ENCODE measurements at regions not wholly inside any gene's neighbourhood (a gene's known extent, or its start where the extent isn't known, plus 50 kb on each side); places are given as distances from the start of the nearest gene placed in this dataset.
"Not testable (repeated sequence)": the region's sequence is repeated elsewhere in the genome, so short reads cannot be mapped to it uniquely, and the experiment has no call there.

GRCh38 chr13:83709426-83710132, 172.7 kb downstream of the SLITRK1 start:
- Mint-ChIP-seq H3K4me3 (no peak overlapping the region), H3K9me3 (peaks cover 6 to 27% (median 8%) of the 10 kb centered on the region in 6 donors), H3K27ac (no peak overlapping the region), H3K4me1 (no peaks in the 10 kb centered on the region), H3K27me3 (ENCODE audit: low read depth in 3 of 3) (peaks cover 0 to 1% (median 0%) of the 10 kb centered on the region in 3 donors), H3K36me3 (no peaks in the 10 kb centered on the region)
- no peak for DNase-seq

GRCh38 chr13:83702021-83702420, 180.3 kb downstream of the SLITRK1 start:
- H3K36me3 Mint-ChIP-seq = no peaks in the 10 kb centered on the region
- H3K27ac Mint-ChIP-seq = no peak overlapping the region

GRCh38 chr13:83692800-83693199, 189.5 kb downstream of the SLITRK1 start:
- Mint-ChIP-seq H3K27ac (no peak overlapping the region), H3K4me3 (no peak overlapping the region), H3K9me3 (peaks cover 5 to 23% (median 8%) of the 10 kb centered on the region in 6 donors), H3K4me1 (no peaks in the 10 kb centered on the region), H3K36me3 (peaks cover 0 to 3% (median 0%) of the 10 kb centered on the region in 3 donors), H3K27me3 (ENCODE audit: low read depth in 3 of 3) (peaks cover 0 to 4% (median 2%) of the 10 kb centered on the region in 3 donors)
- DNase-seq = no peak

More at GRCh38 chr13:83702021-83702420, 180.3 kb downstream of the SLITRK1 start:
- Mint-ChIP-seq H3K27me3 (ENCODE audit: low read depth in 3 of 3) (peaks cover 0 to 4% (median 0%) of the 10 kb centered on the region in 3 donors), H3K4me1 (no peaks in the 10 kb centered on the region), H3K9me3 (peaks cover 0 to 20% (median 6%) of the 10 kb centered on the region in 6 donors), H3K4me3 (no peak overlapping the region)
- no peak for DNase-seq

- no peak for DNase-seq
- peaks cover 5 to 21% (median 8%) of the 10 kb centered on the region in 6 donors for H3K9me3 Mint-ChIP-seq
- peaks cover 0 to 4% (median 2%) of the 10 kb centered on the region in 3 donors for H3K27me3 Mint-ChIP-seq (ENCODE audit: low read depth in 3 of 3)
- H3K4me1 Mint-ChIP-seq = no peaks in the 10 kb centered on the region
- H3K36me3 Mint-ChIP-seq = peaks cover 0 to 3% (median 0%) of the 10 kb centered on the region in 3 donors
- no peak overlapping the region for H3K27ac Mint-ChIP-seq
- no peak overlapping the region for H3K4me3 Mint-ChIP-seq
Observed at GRCh38 chr13:83691966-83692365, 190.3 kb downstream of the SLITRK1 start.

- H3K4me3 Mint-ChIP-seq = no peak overlapping the region
- no peaks in the 10 kb centered on the region for H3K4me1 Mint-ChIP-seq
- H3K27me3 Mint-ChIP-seq (ENCODE audit: low read depth in 3 of 3) = peaks cover 0 to 2% (median 2%) of the 10 kb centered on the region in 3 donors
- peaks cover 2 to 18% (median 10%) of the 10 kb centered on the region in 6 donors for H3K9me3 Mint-ChIP-seq
- no peak for DNase-seq
- no peaks in the 10 kb centered on the region for H3K36me3 Mint-ChIP-seq
- no peak overlapping the region for H3K27ac Mint-ChIP-seq
Observed at GRCh38 chr13:83681547-83681946, 200.7 kb downstream of the SLITRK1 start.

- H3K27me3 Mint-ChIP-seq (ENCODE audit: low read depth in 3 of 3) = peaks cover 0 to 2% (median 0%) of the 10 kb centered on the region in 3 donors
- H3K27ac Mint-ChIP-seq = no peak overlapping the region
- peaks cover 2 to 13% (median 7%) of the 10 kb centered on the region in 6 donors for H3K9me3 Mint-ChIP-seq
- DNase-seq = no peak
- H3K4me3 Mint-ChIP-seq = no peak overlapping the region
- H3K36me3 Mint-ChIP-seq = no peaks in the 10 kb centered on the region
- no peaks in the 10 kb centered on the region for H3K4me1 Mint-ChIP-seq
Observed at GRCh38 chr13:83677985-83678384, 204.3 kb downstream of the SLITRK1 start.

GRCh38 chr13:83672612-83673011, 209.7 kb downstream of the SLITRK1 start:
- peaks cover 0 to 3% (median 0%) of the 10 kb centered on the region in 3 donors for H3K27me3 Mint-ChIP-seq (ENCODE audit: low read depth in 3 of 3)
- H3K9me3 Mint-ChIP-seq = peaks cover 0 to 38% (median 14%) of the 10 kb centered on the region in 6 donors
- H3K4me3 Mint-ChIP-seq = no peak overlapping the region
- H3K4me1 Mint-ChIP-seq = no peaks in the 10 kb centered on the region
- H3K36me3 Mint-ChIP-seq = no peaks in the 10 kb centered on the region
- H3K27ac Mint-ChIP-seq = no peak overlapping the region
- DNase-seq = no peak

- H3K4me3 Mint-ChIP-seq = no peak overlapping the region
- no peaks in the 10 kb centered on the region for H3K4me1 Mint-ChIP-seq
- peaks cover 0 to 38% (median 15%) of the 10 kb centered on the region in 6 donors for H3K9me3 Mint-ChIP-seq
- no peak for DNase-seq
- H3K27ac Mint-ChIP-seq = no peak overlapping the region
- no peaks in the 10 kb centered on the region for H3K36me3 Mint-ChIP-seq
- peaks cover 0 to 3% (median 0%) of the 10 kb centered on the region in 3 donors for H3K27me3 Mint-ChIP-seq (ENCODE audit: low read depth in 3 of 3)
Observed at GRCh38 chr13:83667606-83668005, 214.7 kb downstream of the SLITRK1 start.

GRCh38 chr13:83666141-83666540, 216.1 kb downstream of the SLITRK1 start:
- peaks cover 0 to 3% (median 0%) of the 10 kb centered on the region in 3 donors for H3K27me3 Mint-ChIP-seq (ENCODE audit: low read depth in 3 of 3)
- no peaks in the 10 kb centered on the region for H3K36me3 Mint-ChIP-seq
- H3K27ac Mint-ChIP-seq = no peak overlapping the region
- no peak for DNase-seq
- H3K4me1 Mint-ChIP-seq = no peaks in the 10 kb centered on the region
- H3K9me3 Mint-ChIP-seq = peaks cover 2 to 40% (median 13%) of the 10 kb centered on the region in 6 donors
- H3K4me3 Mint-ChIP-seq = no peak overlapping the region

- H3K36me3 Mint-ChIP-seq = no peaks in the 10 kb centered on the region
- peaks cover 5 to 19% (median 9%) of the 10 kb centered on the region in 6 donors for H3K9me3 Mint-ChIP-seq
- no peaks in the 10 kb centered on the region for H3K27me3 Mint-ChIP-seq (ENCODE audit: low read depth in 3 of 3)
- no peak overlapping the region for H3K4me3 Mint-ChIP-seq
- no peak for DNase-seq
- H3K27ac Mint-ChIP-seq = no peak overlapping the region
- no peaks in the 10 kb centered on the region for H3K4me1 Mint-ChIP-seq
Observed at GRCh38 chr13:83657281-83657680, 225.0 kb downstream of the SLITRK1 start.

GRCh38 chr13:83642617-83643016, 239.7 kb downstream of the SLITRK1 start:
- H3K9me3 Mint-ChIP-seq = peaks cover 18 to 41% (median 20%) of the 10 kb centered on the region in 6 donors
- DNase-seq; H3K27me3 Mint-ChIP-seq (ENCODE audit: low read depth in 3 of 3); H3K27ac Mint-ChIP-seq; H3K4me3 Mint-ChIP-seq; H3K36me3 Mint-ChIP-seq; H3K4me1 Mint-ChIP-seq: not testable (repeated sequence)

- DNase-seq = no peak
- H3K27me3 Mint-ChIP-seq (ENCODE audit: low read depth in 3 of 3) = no peaks in the 10 kb centered on the region
- no peaks in the 10 kb centered on the region for H3K36me3 Mint-ChIP-seq
- H3K9me3 Mint-ChIP-seq = peaks cover 0 to 39% (median 3%) of the 10 kb centered on the region in 6 donors
- H3K4me1 Mint-ChIP-seq = no peaks in the 10 kb centered on the region
- no peak overlapping the region for H3K4me3 Mint-ChIP-seq
- H3K27ac Mint-ChIP-seq = peak overlapping the region in 1 of 6 donors; percentile 32
Observed at GRCh38 chr13:83634601-83635000, 247.7 kb downstream of the SLITRK1 start.

GRCh38 chr13:83633746-83634145, 248.5 kb downstream of the SLITRK1 start:
- H3K36me3 Mint-ChIP-seq = no peaks in the 10 kb centered on the region
- H3K27ac Mint-ChIP-seq = no peak overlapping the region
- peaks cover 3 to 37% (median 4%) of the 10 kb centered on the region in 6 donors for H3K9me3 Mint-ChIP-seq
- no peaks in the 10 kb centered on the region for H3K27me3 Mint-ChIP-seq (ENCODE audit: low read depth in 3 of 3)
- DNase-seq = no peak
- H3K4me3 Mint-ChIP-seq = no peak overlapping the region
- H3K4me1 Mint-ChIP-seq = no peaks in the 10 kb centered on the region

- Mint-ChIP-seq H3K36me3 (no peaks in the 10 kb centered on the region), H3K4me1 (no peaks in the 10 kb centered on the region), H3K27me3 (ENCODE audit: low read depth in 3 of 3) (peaks cover 0 to 4% (median 0%) of the 10 kb centered on the region in 3 donors), H3K4me3 (no peak overlapping the region), H3K9me3 (peaks cover 0 to 25% (median 13%) of the 10 kb centered on the region in 6 donors), H3K27ac (no peak overlapping the region)
- no peak for DNase-seq
Observed at GRCh38 chr13:83622422-83622784, 259.9 kb downstream of the SLITRK1 start.

Measured in immature natural killer cell (primary cell).